ENCODE measurements at regions not wholly inside any gene's neighbourhood (a gene's known extent, or its start where the extent isn't known, plus 50 kb on each side); places are given as distances from the start of the nearest gene placed in this dataset.

- DNase-seq (ENCODE audit: low read depth in 2 of 2): no peak
Observed at GRCh38 chr2:203813684-203814083, 53.9 kb upstream of the CTLA4 start.

GRCh38 chr2:203814661-203815540 lies 52.7 kb upstream of the CTLA4 start:
- DNase-seq (ENCODE audit: low read depth in 2 of 2): peak in 1 of 2 donors; percentile 23

GRCh38 chr2:203815541-203815898 lies 52.1 kb upstream of the CTLA4 start:
- DNase-seq (ENCODE audit: low read depth in 2 of 2): no peak

- no peak for DNase-seq (ENCODE audit: low read depth in 2 of 2)
Observed at GRCh38 chr2:203817147-203817546, 50.4 kb upstream of the CTLA4 start.
